Adrenal gland (tissue), 5 donors: ENCODE measurements at regions not wholly inside any gene's neighbourhood (a gene's known extent, or its start where the extent isn't known, plus 50 kb on each side); places are given as distances from the start of the nearest gene placed in this dataset.

Experiments
- CTCF ChIP-seq, 6 experiments: fragments of 450-650 bp in 4 of 6; fragments of 200-600 bp in 2 of 6; sonication (generic) in 1 of 6; IDR thresholded peaks; 1 replicate in 5 of 6; 2 replicates in 1 of 6; pipeline versions ENCODE4 v1.5.1 to v1.8.0; 2016 to 2021; ENCODE audit warnings: antibody characterized with exemption in 6 of 6, mild to moderate bottlenecking in 2 of 6, moderate library complexity in 1 of 6
- POLR2A ChIP-seq, 2 donors: fragments of 450-650 bp; IDR thresholded peaks; one replicate each; pipeline ENCODE4 v1.6.1; 2017; ENCODE audit warnings: antibody characterized with exemption in 2 of 2, mild to moderate bottlenecking in 2 of 2, moderate library complexity in 1 of 2
- donor health status: DM: no; HTN: no; CAD: no.

- TF ChIP-seq POLR2A (IDR thresholded peaks at IDR 0.05) (no peak), CTCF (IDR thresholded peaks at IDR 0.05) (no peak)
Observed at GRCh38 chr5:58255970-58256369, 203.9 kb downstream of the PLK2 start.
